ENCODE measurements at regions not wholly inside any gene's neighbourhood (a gene's known extent, or its start where the extent isn't known, plus 50 kb on each side); places are given as distances from the start of the nearest gene placed in this dataset.

- no peak for TF ChIP-seq CTCF (IDR thresholded peaks at IDR 0.05)
- no peak overlapping the region for H3K4me3 ChIP-seq (replicated peaks in 1 of 3; ENCODE audit: low read depth in 2 of 3, low read length in 3 of 3)
- Mint-ChIP-seq H3K9me3 (peaks cover 0 to 3% (median 0%) of the 10 kb centered on the region in 7 donors), H3K4me1 (peaks cover 3% of the 10 kb centered on the region), H3K27me3 (ENCODE audit: low read depth in 3 of 3) (peaks cover 0 to 5% (median 0%) of the 10 kb centered on the region in 3 donors), H3K4me3 (no peak overlapping the region), H3K36me3 (no peaks in the 10 kb centered on the region), H3K27ac (no peak overlapping the region)
- DNase-seq: no peak
- H3K9ac ChIP-seq (ENCODE audit: insufficient read depth, low read length, poor library complexity, severe bottlenecking): no peak overlapping the region
- H2AFZ ChIP-seq (ENCODE audit: insufficient read depth, low read depth, low read length, poor library complexity, severe bottlenecking): no peak overlapping the region
- H3K9me3 ChIP-seq (replicated peaks in 1 of 2; ENCODE audit: control insufficient read depth in 1 of 2, insufficient read depth in 1 of 2, low read length in 2 of 2): no peaks in the 10 kb centered on the region
- H3K4me2 ChIP-seq (replicated peaks; ENCODE audit: extremely low read depth, low read length, poor library complexity, severe bottlenecking): no peak overlapping the region
- no peaks in the 10 kb centered on the region for H3K27me3 ChIP-seq (ENCODE audit: control insufficient read depth in 2 of 2, insufficient read depth in 2 of 2, low read length in 2 of 2)
- H3K79me2 ChIP-seq (ENCODE audit: insufficient read depth, low read length): no peaks in the 10 kb centered on the region
- intact Hi-C loops (cut with micrococcal nuclease): no loop called here
- no peaks in the 10 kb centered on the region for H3K4me1 ChIP-seq (ENCODE audit: control insufficient read depth in 1 of 2, insufficient read depth in 2 of 2, low read length in 2 of 2)
- H3K36me3 ChIP-seq (replicated peaks in 1 of 2; ENCODE audit: control insufficient read depth in 1 of 2, insufficient read depth in 2 of 2, low read length in 2 of 2): no peaks in the 10 kb centered on the region
- H4K20me1 ChIP-seq (ENCODE audit: insufficient read depth, low read length): no peaks in the 10 kb centered on the region
- no peak overlapping the region for H3K27ac ChIP-seq (ENCODE audit: low read depth in 1 of 2, low read length in 2 of 2)
- whole genome bisulfite sequencing (ENCODE audit: insufficient coverage): no CpG with 5 or more reads among the region's 6 CpGs
Observed at GRCh38 chr1:64343105-64343822, 126.7 kb upstream of the CACHD1 start.

GRCh38 chr1:64343823-64344190 lies 126.1 kb upstream of the CACHD1 start:
- Histone ChIP-seq H3K79me2 (ENCODE audit: insufficient read depth, low read length) (no peaks in the 10 kb centered on the region), H3K27me3 (ENCODE audit: control insufficient read depth in 2 of 2, insufficient read depth in 2 of 2, low read length in 2 of 2) (no peaks in the 10 kb centered on the region), H3K4me1 (ENCODE audit: control insufficient read depth in 1 of 2, insufficient read depth in 2 of 2, low read length in 2 of 2) (no peaks in the 10 kb centered on the region), H4K20me1 (ENCODE audit: insufficient read depth, low read length) (no peaks in the 10 kb centered on the region), H3K9ac (ENCODE audit: insufficient read depth, low read length, poor library complexity, severe bottlenecking) (no peak overlapping the region), H2AFZ (ENCODE audit: insufficient read depth, low read depth, low read length, poor library complexity, severe bottlenecking) (no peak overlapping the region), H3K4me3 (replicated peaks in 1 of 3; ENCODE audit: low read depth in 2 of 3, low read length in 3 of 3) (no peak overlapping the region), H3K4me2 (replicated peaks; ENCODE audit: extremely low read depth, low read length, poor library complexity, severe bottlenecking) (no peak overlapping the region), H3K27ac (ENCODE audit: low read depth in 1 of 2, low read length in 2 of 2) (no peak overlapping the region), H3K36me3 (replicated peaks in 1 of 2; ENCODE audit: control insufficient read depth in 1 of 2, insufficient read depth in 2 of 2, low read length in 2 of 2) (no peaks in the 10 kb centered on the region), H3K9me3 (replicated peaks in 1 of 2; ENCODE audit: control insufficient read depth in 1 of 2, insufficient read depth in 1 of 2, low read length in 2 of 2) (no peaks in the 10 kb centered on the region)
- WGBS (ENCODE audit: insufficient coverage): 100% methylated on average over 1 of the region's 3 CpGs
- no peak overlapping the region for H3K4me3 Mint-ChIP-seq
- DNase-seq: no peak
- intact Hi-C loops (cut with micrococcal nuclease): no loop called here
- no peaks in the 10 kb centered on the region for H3K36me3 Mint-ChIP-seq
- H3K27ac Mint-ChIP-seq: no peak overlapping the region
- no peak for TF ChIP-seq CTCF (IDR thresholded peaks at IDR 0.05)
- H3K4me1 Mint-ChIP-seq: peaks cover 3% of the 10 kb centered on the region
- H3K27me3 Mint-ChIP-seq (ENCODE audit: low read depth in 3 of 3): peaks cover 0 to 5% (median 0%) of the 10 kb centered on the region in 3 donors
- H3K9me3 Mint-ChIP-seq: peaks cover 0 to 3% (median 0%) of the 10 kb centered on the region in 7 donors
